COR-L47 (cell line): ENCODE measurements at regions not wholly inside any gene's neighbourhood (a gene's known extent, or its start where the extent isn't known, plus 50 kb on each side); places are given as distances from the start of the nearest gene placed in this dataset.

ENCODE experiments used
- DNase-seq: peaks from one replicate; lab custom pipeline; 2025; lab: John Stamatoyannopoulos, UW

DNA sequence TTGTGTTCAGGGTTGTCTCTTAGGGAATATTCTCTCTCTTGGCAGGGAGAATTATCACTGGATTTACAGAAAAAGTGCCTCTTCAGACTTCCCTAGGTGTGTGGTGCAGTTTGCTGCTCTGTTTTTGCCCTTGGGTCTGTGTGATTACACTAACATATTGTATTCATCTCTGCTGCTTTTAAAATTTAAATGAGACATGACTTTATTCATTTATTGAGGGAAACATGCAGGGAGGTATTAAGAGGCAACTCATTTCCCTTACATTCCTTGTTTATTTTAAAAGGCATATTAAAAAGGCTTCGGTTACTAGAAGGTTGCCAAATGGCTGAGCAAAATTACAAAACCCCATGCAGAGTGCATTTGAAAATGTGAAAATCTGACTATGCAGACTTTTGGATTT, 135.1 kb upstream of the GEMIN8 start:
- no peak for DNase-seq

DNA sequence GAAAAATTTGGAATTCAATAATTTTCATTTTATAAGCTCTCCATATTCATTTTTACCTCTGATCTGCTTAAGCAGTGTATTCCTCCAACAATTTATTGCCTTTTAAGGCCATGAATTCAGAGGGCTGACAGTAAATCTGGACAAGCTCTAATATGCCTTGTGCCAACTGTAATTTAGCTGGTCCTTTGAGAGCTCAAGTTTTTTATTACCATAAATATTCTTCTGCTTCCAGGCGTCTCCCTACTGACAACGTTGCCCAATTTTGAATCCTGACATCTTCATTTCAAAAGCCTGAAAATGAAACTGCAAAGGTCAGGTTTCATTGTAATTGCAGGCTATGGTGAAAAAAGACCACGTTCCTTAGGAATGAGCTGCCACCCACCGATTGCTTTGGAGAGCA, 95.8 kb upstream of the GEMIN8 start:
- DNase-seq = no peak

DNA sequence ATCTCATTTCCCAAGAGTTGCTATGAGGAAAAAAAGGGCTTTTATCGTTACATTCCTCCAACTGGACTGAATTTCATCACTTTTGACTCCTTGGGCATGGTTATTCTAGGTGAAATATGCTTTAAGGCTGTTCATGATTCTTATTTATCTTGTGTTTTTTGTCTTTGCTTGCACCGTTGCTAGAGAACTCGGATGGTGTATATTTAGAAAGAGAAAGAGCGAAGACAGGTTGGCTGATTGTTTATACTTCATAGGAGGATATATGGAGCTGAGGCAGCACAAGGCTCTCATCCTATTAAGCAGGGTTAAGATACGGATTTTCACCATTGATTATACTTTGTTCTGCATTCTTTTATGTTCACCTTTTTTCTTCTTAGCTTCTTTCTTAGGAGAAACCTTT, 94.9 kb upstream of the GEMIN8 start:
- no peak for DNase-seq

DNA sequence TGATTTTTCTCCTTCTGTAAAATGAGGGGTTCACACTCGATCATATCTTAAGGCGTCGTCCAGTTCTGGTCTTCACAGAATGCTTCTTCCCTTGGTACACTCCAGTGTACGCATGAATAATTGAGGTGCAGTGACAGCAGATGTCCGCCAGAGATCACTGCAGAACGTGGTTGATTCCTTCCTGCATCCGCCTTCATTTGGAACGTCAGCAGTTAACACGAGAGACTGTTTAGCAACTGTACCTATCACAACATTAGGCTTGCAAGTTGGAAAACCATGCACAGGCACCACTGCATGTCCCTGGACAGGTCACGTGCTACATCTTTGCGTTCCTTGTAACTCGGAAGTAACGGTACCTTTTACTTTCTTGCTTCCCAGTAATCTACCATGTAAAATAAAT, 66.0 kb upstream of the GEMIN8 start:
- DNase-seq = no peak

DNA sequence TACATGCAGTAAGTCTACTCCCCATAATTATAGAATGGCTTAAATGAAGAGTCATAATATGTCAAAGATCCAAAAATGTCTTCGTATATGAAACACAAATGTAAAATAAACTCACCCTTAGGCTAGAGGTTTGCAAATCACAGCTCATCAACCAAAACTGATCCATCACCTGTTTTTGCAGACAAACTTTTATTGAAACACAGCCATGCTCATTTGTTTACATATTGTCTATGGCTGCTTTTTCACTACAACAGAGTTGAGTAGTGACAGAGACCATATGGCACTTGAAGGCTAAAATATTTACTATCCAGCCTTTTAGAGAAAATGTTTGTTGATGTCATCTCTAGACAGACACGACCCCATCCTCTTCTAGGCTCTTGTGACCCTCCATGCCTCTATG, 64.5 kb upstream of the GEMIN8 start:
- DNase-seq = no peak

DNA sequence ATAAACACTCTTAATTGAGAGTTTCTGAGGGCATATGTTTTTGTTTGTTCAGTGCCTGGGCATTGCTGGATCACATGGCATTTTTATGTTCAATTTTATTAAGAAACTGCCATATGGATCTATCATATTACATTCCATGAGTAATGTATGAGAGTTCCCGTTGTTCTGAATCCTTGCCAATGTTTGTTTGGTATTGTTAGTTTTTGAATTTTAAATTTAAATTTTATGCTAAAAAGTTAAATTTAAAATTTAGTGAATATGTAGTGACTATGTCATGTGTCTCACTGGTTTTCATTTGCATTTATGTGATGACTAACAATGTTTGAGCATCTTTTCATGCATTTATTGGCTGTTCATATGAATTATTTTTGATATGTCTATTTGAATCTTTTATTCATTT, 54.8 kb upstream of the GEMIN8 start:
- no peak for DNase-seq

DNA sequence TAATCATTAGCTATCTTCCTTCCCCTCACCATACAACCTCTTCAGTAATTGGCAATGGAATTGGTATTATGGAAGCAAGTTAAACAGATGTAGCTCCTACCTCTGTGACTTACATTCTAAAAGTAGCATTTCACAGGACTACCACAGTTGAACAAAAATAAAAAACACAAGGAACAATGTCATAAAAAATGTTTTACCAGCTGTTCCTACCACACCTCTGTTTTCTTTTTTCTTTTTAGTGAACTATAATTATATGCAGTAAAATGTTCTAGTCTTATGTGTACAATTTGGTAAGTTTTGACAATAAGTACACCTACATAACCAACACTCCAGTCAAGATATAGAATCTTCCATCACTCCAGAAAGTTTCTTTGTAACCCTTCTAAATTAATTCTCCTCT, 54.1 kb upstream of the GEMIN8 start:
- DNase-seq = no peak

DNA sequence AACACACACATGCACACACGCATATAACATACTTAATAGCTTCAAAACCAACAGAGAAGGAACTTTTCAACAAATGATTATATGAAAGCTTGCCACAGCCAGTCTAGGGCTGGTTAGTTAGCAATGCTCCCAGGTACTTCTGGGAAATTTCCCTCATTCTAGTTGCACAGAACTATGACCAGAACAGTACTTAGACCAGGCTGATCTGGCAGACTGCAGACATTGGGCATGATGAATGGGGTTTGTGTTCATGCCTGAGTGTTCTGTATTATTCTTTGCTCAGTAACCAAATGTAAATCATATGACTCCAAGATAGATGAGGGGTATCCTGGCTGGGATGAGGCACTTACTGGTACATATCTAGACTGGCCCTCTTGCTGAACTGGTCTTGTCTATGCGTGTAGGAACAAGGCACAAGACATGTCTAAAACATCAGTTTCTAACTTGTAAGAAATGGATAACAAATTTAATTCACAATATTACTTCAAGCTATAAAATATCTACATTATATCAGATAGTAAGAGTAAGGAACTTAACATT, 50.3 kb upstream of the GEMIN8 start:
- DNase-seq = no peak
